ENCODE measurements at regions not wholly inside any gene's neighbourhood (a gene's known extent, or its start where the extent isn't known, plus 50 kb on each side); places are given as distances from the start of the nearest gene placed in this dataset.

DNA sequence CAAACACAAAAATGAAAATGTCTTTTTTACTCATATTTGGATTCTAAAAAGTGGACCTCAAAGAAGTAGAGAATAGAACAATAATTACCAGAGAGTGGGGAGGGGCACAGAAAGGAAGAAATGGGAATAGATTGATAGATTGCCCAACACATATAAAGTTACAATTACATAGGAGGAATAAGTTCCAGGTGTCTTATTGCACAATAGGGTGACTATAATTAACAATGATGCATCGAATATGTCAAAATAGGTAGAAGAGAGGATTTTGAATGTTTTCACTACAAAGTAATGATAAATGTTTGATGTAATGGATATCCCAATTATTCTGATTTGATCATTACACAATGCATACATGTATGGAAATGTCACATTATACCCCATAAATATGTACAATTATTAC is 556.0 kb downstream of the CDH8 start (continued):
- no peak for TF ChIP-seq USF1 (IDR thresholded peaks at IDR 0.05; ENCODE audit: borderline replicate concordance, low read depth)
- no peak for TF ChIP-seq EZH2phosphoT487 (IDR thresholded peaks at IDR 0.05; ENCODE audit: borderline replicate concordance, low read depth)
- TF ChIP-seq YY1 (IDR thresholded peaks at IDR 0.05; ENCODE audit: low read depth) = no peak
- no peak for TF ChIP-seq IRF3 (IDR thresholded peaks at IDR 0.05; ENCODE audit: low read depth, low read length)
- TF ChIP-seq TCF12 (IDR thresholded peaks at IDR 0.05) = no peak
- no peak for TF ChIP-seq POLR2AphosphoS5 (IDR thresholded peaks at IDR 0.05; ENCODE audit: low read depth, low read length)
- no peak for TF ChIP-seq MAX (IDR thresholded peaks at IDR 0.05; ENCODE audit: low read depth)

- 0 out of 2 replicates have a peak, but pooled peaks cover 4% of the 10 kb centered on the region for H3K9me3 ChIP-seq
- H3K36me3 ChIP-seq (replicated peaks in 1 of 2; ENCODE audit: control insufficient read depth in 1 of 2, insufficient read depth in 2 of 2, low read length in 1 of 2) = no peaks in the 10 kb centered on the region
- H3K9me2 ChIP-seq = no peaks in the 10 kb centered on the region
- H3K27me3 ChIP-seq (ENCODE audit: insufficient read depth) = no peaks in the 10 kb centered on the region
- H3K79me2 ChIP-seq (ENCODE audit: insufficient read depth) = no peaks in the 10 kb centered on the region
- no peaks in the 10 kb centered on the region for H3K4me1 ChIP-seq (ENCODE audit: control insufficient read depth in 1 of 2, insufficient read depth in 2 of 2, low read depth in 1 of 2, low read length in 1 of 2)
- DNase-seq = no peak
- no peak overlapping the region for H3K4me3 ChIP-seq (ENCODE audit: low read depth in 2 of 2, low read length in 1 of 2)
- TF ChIP-seq, protein P1, sequence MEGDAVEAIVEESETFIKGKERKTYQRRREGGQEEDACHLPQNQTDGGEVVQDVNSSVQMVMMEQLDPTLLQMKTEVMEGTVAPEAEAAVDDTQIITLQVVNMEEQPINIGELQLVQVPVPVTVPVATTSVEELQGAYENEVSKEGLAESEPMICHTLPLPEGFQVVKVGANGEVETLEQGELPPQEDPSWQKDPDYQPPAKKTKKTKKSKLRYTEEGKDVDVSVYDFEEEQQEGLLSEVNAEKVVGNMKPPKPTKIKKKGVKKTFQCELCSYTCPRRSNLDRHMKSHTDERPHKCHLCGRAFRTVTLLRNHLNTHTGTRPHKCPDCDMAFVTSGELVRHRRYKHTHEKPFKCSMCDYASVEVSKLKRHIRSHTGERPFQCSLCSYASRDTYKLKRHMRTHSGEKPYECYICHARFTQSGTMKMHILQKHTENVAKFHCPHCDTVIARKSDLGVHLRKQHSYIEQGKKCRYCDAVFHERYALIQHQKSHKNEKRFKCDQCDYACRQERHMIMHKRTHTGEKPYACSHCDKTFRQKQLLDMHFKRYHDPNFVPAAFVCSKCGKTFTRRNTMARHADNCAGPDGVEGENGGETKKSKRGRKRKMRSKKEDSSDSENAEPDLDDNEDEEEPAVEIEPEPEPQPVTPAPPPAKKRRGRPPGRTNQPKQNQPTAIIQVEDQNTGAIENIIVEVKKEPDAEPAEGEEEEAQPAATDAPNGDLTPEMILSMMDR (IDR thresholded peaks at IDR 0.05) = no peak
- TF ChIP-seq RFX5 (IDR thresholded peaks at IDR 0.05; ENCODE audit: low read length) (no peak), TCF12 (IDR thresholded peaks at IDR 0.05) (no peak), MAX (IDR thresholded peaks at IDR 0.05; ENCODE audit: low read depth) (no peak), TAF1 (IDR thresholded peaks at IDR 0.05; ENCODE audit: borderline replicate concordance, low read depth, low read length) (no peak), RCOR1 (IDR thresholded peaks at IDR 0.05; ENCODE audit: low read length) (no peak), ELF1 (IDR thresholded peaks at IDR 0.05) (no peak), SIN3A (IDR thresholded peaks at IDR 0.05; ENCODE audit: borderline replicate concordance, low read depth, low read length) (no peak), MXI1 (IDR thresholded peaks at IDR 0.05; ENCODE audit: low read depth, low read length) (no peak), CHD2 (IDR thresholded peaks at IDR 0.05; ENCODE audit: low read length, partially characterized antibody) (no peak), JUND (IDR thresholded peaks at IDR 0.05) (no peak), NFIC (IDR thresholded peaks at IDR 0.05; ENCODE audit: borderline replicate concordance) (no peak), POLR2AphosphoS5 (IDR thresholded peaks at IDR 0.05; ENCODE audit: low read depth, low read length) (no peak)
- no peak overlapping the region for H3K27ac ChIP-seq (ENCODE audit: low read depth in 2 of 2, low read length in 1 of 2)
- H2AFZ ChIP-seq (ENCODE audit: low read depth) = no peak overlapping the region
- POLR2A ChIA-PET = no interaction called here
- H3K9ac ChIP-seq = no peak overlapping the region
- H3F3A ChIP-seq (replicated peaks; ENCODE audit: insufficient read depth) = no peaks in the 10 kb centered on the region
- H4K20me1 ChIP-seq (ENCODE audit: insufficient read depth) = no peaks in the 10 kb centered on the region
- CTCF ChIA-PET = no interaction called here
- H3K4me2 ChIP-seq = no peak overlapping the region
Measured at GRCh38 chr16:61471737-61472136, 564.5 kb downstream of the CDH8 start.

All from SK-N-SH (cell line).